ENCODE measurements at regions not wholly inside any gene's neighbourhood (a gene's known extent, or its start where the extent isn't known, plus 50 kb on each side); places are given as distances from the start of the nearest gene placed in this dataset.

GRCh38 chr14:71856199-71856919, 75.9 kb upstream of the RGS6 start:
- H3K4me3 ChIP-seq (ENCODE audit: low read depth, low read length) = no peak overlapping the region
- no peaks in the 10 kb centered on the region for H3K9me3 ChIP-seq (ENCODE audit: control insufficient read depth, insufficient read depth, low read length)
- H3K4me1 ChIP-seq (ENCODE audit: control insufficient read depth, insufficient read depth, low read length) = no peaks in the 10 kb centered on the region
- H3K27me3 ChIP-seq (ENCODE audit: control insufficient read depth, insufficient read depth, low read length) = no peaks in the 10 kb centered on the region
- no peak overlapping the region for H3K9ac ChIP-seq (ENCODE audit: low read depth, low read length)
- H3K36me3 ChIP-seq (ENCODE audit: control insufficient read depth, insufficient read depth, low read length) = no peaks in the 10 kb centered on the region

GRCh38 chr14:71863049-71863448, 69.2 kb upstream of the RGS6 start:
- Histone ChIP-seq H3K4me1 (ENCODE audit: control insufficient read depth, insufficient read depth, low read length) (no peaks in the 10 kb centered on the region), H3K27me3 (ENCODE audit: control insufficient read depth, insufficient read depth, low read length) (no peaks in the 10 kb centered on the region), H3K9ac (ENCODE audit: low read depth, low read length) (no peak overlapping the region), H3K36me3 (ENCODE audit: control insufficient read depth, insufficient read depth, low read length) (no peaks in the 10 kb centered on the region), H3K9me3 (ENCODE audit: control insufficient read depth, insufficient read depth, low read length) (no peaks in the 10 kb centered on the region), H3K4me3 (ENCODE audit: low read depth, low read length) (no peak overlapping the region)

GRCh38 chr14:71863766-71864165, 68.5 kb upstream of the RGS6 start:
- H3K9me3 ChIP-seq (ENCODE audit: control insufficient read depth, insufficient read depth, low read length) = no peaks in the 10 kb centered on the region
- no peaks in the 10 kb centered on the region for H3K4me1 ChIP-seq (ENCODE audit: control insufficient read depth, insufficient read depth, low read length)
- no peaks in the 10 kb centered on the region for H3K36me3 ChIP-seq (ENCODE audit: control insufficient read depth, insufficient read depth, low read length)
- no peak overlapping the region for H3K4me3 ChIP-seq (ENCODE audit: low read depth, low read length)
- no peak overlapping the region for H3K9ac ChIP-seq (ENCODE audit: low read depth, low read length)
- no peaks in the 10 kb centered on the region for H3K27me3 ChIP-seq (ENCODE audit: control insufficient read depth, insufficient read depth, low read length)
